Thyroid gland (tissue), 4 donors: ENCODE measurements at regions not wholly inside any gene's neighbourhood (a gene's known extent, or its start where the extent isn't known, plus 50 kb on each side); places are given as distances from the start of the nearest gene placed in this dataset.

Experiments used
- DNase-seq, 2 donors: peaks; one replicate each; pipeline ENCODE4 v3.0.0-alpha.2; 2019
- H3K27ac ChIP-seq, 3 donors: fragments of 200-600 bp; sonication (generic); 1 replicate in 2 of 3; 2 replicates in 1 of 3; pipeline ENCODE4 v1.5.1; 2016 to 2019; ENCODE audit warnings: mild to moderate bottlenecking in 1 of 3, moderate library complexity in 1 of 3
- H3K27me3 ChIP-seq: fragments of 200-600 bp; sonication (generic); one replicate; pipeline ENCODE4 v1.5.1; 2019
- H3K36me3 ChIP-seq, 2 donors: fragments of 200-600 bp; sonication (generic); one replicate each; pipeline ENCODE4 v1.5.1; 2016 to 2019
- H3K4me1 ChIP-seq, 2 donors: fragments of 200-600 bp; sonication (generic); one replicate each; pipeline ENCODE4 v1.5.1; 2017 to 2019
- H3K4me3 ChIP-seq, 3 donors: fragments of 200-600 bp; sonication (generic); replicated peaks in 1 of 3; 1 replicate in 2 of 3; 2 replicates in 1 of 3; pipeline ENCODE4 v1.5.1; 2016; ENCODE audit warnings: mild to moderate bottlenecking in 1 of 3
- H3K9me3 ChIP-seq: fragments of 200-600 bp; sonication (generic); one replicate; pipeline ENCODE4 v1.5.1; 2017
- POLR2A ChIP-seq, 2 donors: fragments of 450-650 bp; IDR thresholded peaks; one replicate each; pipeline ENCODE4 v1.6.1; 2017; ENCODE audit warnings: antibody characterized with exemption in 2 of 2, mild to moderate bottlenecking in 2 of 2, moderate library complexity in 1 of 2
- WGBS, 2 donors: methylation state at CpG; one replicate each; pipeline ENCODE4 v1.1.5; 2017; 5-methylcytosine and 5-hydroxymethylcytosine counted together
- intact Hi-C: fragments of 100-400 bp; cut with DNase I; formaldehyde crosslinking; loops from one replicate; pipeline ENCODE4 v1.15.1; 2023
- TF ChIP-seq, protein P1 (sequence below), 6 experiments: fragments of 200-600 bp in 3 of 6; fragments of 450-650 bp in 3 of 6; sonication (generic) in 3 of 6; IDR thresholded peaks; one replicate each; pipeline ENCODE4 v1.5.1; 2016 to 2019; ENCODE audit warnings: antibody characterized with exemption in 6 of 6, mild to moderate bottlenecking in 2 of 6, inconsistent platforms in 1 of 6, moderate library complexity in 1 of 6

DNA sequence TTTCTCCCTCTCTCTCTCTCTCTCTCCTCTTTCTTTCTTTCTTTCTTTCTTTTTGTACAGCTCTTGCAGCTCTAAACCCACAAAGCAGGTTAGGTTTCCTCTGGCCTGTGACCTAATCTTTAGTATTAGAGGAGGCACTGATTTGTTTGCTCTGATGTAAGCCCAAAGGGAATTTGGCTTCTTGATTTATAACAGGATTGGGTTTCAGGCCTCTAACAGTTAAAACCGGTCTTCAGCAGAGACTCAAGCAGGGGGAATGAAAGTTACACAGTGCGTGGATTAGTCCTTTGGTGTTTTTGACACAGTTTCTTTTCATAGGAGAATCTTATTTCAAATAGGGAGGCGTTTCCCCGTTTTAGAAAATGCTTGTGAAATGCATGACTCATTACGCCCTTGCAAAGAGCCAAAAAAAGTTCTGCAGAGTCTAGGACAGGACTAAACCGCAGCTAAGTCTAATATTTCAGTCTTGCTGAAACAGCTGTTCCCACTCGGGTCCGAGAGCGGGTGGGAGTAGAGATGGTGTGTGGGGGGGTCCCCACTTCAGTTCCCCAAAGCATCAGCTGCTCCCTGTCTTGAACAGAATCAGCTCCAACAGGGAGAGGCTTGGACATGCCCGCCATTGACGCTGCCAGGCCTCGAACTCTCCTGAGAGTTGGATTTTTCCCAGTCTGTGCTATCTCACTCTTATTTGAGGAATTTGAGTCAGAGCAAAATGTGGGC is 296.5 kb upstream of the PITRM1 start:
- 55 to 57% methylated on average over 12 of the region's 12 CpGs for WGBS, 2 donors
- DNase-seq: no peak
- TF ChIP-seq, protein P1, sequence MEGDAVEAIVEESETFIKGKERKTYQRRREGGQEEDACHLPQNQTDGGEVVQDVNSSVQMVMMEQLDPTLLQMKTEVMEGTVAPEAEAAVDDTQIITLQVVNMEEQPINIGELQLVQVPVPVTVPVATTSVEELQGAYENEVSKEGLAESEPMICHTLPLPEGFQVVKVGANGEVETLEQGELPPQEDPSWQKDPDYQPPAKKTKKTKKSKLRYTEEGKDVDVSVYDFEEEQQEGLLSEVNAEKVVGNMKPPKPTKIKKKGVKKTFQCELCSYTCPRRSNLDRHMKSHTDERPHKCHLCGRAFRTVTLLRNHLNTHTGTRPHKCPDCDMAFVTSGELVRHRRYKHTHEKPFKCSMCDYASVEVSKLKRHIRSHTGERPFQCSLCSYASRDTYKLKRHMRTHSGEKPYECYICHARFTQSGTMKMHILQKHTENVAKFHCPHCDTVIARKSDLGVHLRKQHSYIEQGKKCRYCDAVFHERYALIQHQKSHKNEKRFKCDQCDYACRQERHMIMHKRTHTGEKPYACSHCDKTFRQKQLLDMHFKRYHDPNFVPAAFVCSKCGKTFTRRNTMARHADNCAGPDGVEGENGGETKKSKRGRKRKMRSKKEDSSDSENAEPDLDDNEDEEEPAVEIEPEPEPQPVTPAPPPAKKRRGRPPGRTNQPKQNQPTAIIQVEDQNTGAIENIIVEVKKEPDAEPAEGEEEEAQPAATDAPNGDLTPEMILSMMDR (IDR thresholded peaks at IDR 0.05): no peak
- TF ChIP-seq POLR2A (IDR thresholded peaks at IDR 0.05): no peak

DNA sequence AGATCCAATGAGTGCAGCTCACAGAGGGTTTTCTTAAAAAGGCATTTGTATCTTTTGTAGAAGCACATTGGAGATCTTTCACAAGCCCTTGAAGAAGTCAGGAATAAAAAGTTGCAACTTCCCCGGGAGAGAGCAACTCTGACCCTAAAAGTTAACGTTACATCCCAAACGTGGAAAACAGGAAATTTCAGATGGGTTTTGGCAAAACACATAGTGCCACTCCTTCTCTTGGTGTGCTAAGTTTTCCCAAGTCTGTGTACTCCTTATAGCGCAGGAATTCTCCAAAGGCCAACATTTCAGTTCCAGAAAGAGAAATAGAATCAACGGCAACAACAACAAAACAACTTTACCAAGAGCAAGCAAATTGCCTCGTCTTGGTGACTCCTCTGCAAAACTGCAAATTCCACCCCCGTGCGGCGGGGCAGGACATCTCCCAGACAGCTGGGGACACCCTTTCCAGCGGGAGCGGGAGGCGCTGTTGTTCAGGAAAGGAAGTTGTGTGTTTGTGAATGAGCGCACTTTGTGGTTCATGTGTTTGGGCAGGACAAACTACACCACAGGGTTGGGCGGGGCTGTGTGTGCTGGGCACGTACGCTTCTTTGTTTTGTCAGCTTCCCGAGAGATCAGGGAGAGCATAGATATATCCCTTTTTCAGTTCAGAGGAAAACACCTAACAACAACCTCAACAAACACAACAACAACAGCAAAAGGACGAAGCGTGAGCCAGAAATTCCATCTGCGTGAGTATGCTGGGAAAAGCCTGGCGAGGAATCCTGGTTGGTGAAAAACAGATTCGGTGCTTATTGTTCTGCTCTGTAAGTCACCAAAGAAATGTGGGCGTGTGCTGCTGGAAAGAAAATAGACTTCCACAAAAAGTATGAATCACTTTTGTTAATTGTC is 294.7 kb upstream of the PITRM1 start:
- intact Hi-C loops: no loop called here
- H3K9me3 ChIP-seq: no peaks in the 10 kb centered on the region
- 54 to 67% methylated on average over 23 of the region's 23 CpGs for WGBS, 2 donors
- TF ChIP-seq, protein P1 (IDR thresholded peaks at IDR 0.05): peak in 1 of 6 experiments; percentile 12
- TF ChIP-seq POLR2A (IDR thresholded peaks at IDR 0.05): no peak
- no peaks in the 10 kb centered on the region for H3K36me3 ChIP-seq
- no peak overlapping the region for H3K4me3 ChIP-seq
- DNase-seq: peak; percentile 44 to 49
- no peaks in the 10 kb centered on the region for H3K27me3 ChIP-seq
- H3K4me1 ChIP-seq: peaks cover 0 to 17% of the 10 kb centered on the region in 2 donors
- H3K27ac ChIP-seq: peak overlapping the region; percentile 71 to 80 (median 80)

More for the DNA sequence above, 296.5 kb upstream of the PITRM1 start:
- peaks cover 0 to 17% of the 10 kb centered on the region in 2 donors for H3K4me1 ChIP-seq
- H3K27me3 ChIP-seq: no peaks in the 10 kb centered on the region
- H3K27ac ChIP-seq: peak overlapping the region; percentile 71 to 80 (median 80)
- intact Hi-C loops: no loop called here
- H3K9me3 ChIP-seq: no peaks in the 10 kb centered on the region
- H3K4me3 ChIP-seq: no peak overlapping the region
- H3K36me3 ChIP-seq: no peaks in the 10 kb centered on the region

DNA sequence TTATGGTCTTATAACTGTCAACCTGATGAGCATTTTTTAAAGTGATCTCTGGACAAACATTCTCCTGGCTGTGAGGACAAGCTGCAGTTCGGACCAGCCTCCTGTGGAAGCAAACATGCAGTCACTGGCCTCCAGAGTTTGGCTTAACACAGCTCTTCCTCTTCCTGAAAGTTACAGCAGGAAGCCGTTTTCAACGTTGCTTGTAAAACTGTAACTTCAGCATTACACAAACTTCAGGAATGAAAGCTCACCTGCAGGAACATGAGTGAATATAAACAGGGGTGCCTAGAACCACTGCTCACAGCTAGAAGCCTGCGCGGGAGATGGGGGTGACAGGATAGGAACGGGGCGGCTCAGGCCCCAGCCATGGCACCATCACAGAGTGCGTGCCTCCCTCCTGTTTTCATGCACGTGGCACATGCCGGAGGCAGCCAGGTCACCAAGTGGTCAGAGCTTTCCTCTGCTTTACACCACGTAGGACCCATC is 292.9 kb upstream of the PITRM1 start:
- H3K4me3 ChIP-seq: no peak overlapping the region
- intact Hi-C loops: no loop called here
- no peaks in the 10 kb centered on the region for H3K27me3 ChIP-seq
- TF ChIP-seq, protein P1 (IDR thresholded peaks at IDR 0.05): no peak
- TF ChIP-seq POLR2A (IDR thresholded peaks at IDR 0.05): no peak
- DNase-seq: no peak
- no peaks in the 10 kb centered on the region for H3K9me3 ChIP-seq
- peaks cover 0 to 17% of the 10 kb centered on the region in 2 donors for H3K4me1 ChIP-seq
- no peaks in the 10 kb centered on the region for H3K36me3 ChIP-seq
- WGBS, 2 donors: 66 to 71% methylated on average over 11 of the region's 11 CpGs
- peak overlapping the region in 2 of 3 donors; percentile 17 to 56 for H3K27ac ChIP-seq

DNA sequence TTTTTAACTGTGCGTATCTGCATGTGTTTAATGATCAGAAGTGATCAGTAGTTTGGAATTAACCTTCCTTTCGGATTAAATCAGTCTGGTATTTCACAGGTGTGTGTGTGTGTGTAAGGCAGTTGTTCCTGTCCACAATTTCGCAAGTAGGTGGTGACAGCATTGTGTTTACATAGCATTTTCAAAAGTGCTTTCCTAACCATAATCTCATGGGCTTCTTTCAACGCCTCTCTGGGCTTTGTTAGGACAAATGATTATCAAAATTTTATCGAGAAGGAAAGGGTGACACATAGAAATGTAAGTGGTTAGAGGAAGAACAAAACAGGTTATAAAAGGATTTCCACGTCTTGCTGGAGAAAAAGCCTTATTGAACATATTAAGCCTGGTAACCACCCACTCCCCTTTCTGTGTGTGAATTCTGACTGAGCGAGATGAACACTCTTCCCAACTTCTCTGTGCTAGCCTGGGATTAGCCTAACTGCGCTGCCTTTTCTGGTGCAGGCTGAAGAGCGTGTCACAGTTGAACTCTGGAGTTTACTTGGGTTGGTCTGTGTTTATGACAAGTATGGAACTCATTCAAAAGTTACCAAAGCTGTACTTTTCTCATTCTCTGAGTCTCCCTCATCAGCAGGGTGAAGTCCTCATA is 292.3 kb upstream of the PITRM1 start:
- no peaks in the 10 kb centered on the region for H3K27me3 ChIP-seq
- no peaks in the 10 kb centered on the region for H3K36me3 ChIP-seq
- peak overlapping the region in 1 of 3 donors; percentile 17 for H3K27ac ChIP-seq
- intact Hi-C loops: no loop called here
- no peaks in the 10 kb centered on the region for H3K9me3 ChIP-seq
- WGBS, 2 donors: 66 to 73% methylated on average over 9 of the region's 9 CpGs
- no peak for DNase-seq
- TF ChIP-seq, protein P1 (IDR thresholded peaks at IDR 0.05): no peak
- no peak for TF ChIP-seq POLR2A (IDR thresholded peaks at IDR 0.05)
- H3K4me3 ChIP-seq: no peak overlapping the region
- H3K4me1 ChIP-seq: peaks cover 0 to 17% of the 10 kb centered on the region in 2 donors
